HAP-1 (cell line): ENCODE measurements at regions not wholly inside any gene's neighbourhood (a gene's known extent, or its start where the extent isn't known, plus 50 kb on each side); places are given as distances from the start of the nearest gene placed in this dataset.

ENCODE experiments used
- DNase-seq, 2 experiments: peaks; one replicate each; pipeline ENCODE4 v3.0.0-alpha.2; 2016 to 2020; ENCODE audit warnings: low spot score in 2 of 2
- H3K27me3 ChIP-seq: fragments of 250-450 bp; sonication (Bioruptor Pico); 2 replicates; pipeline ENCODE4 v1.5.1; 2020; ENCODE audit warnings: low read depth, mild to moderate bottlenecking, moderate library complexity
- H3K36me3 ChIP-seq: fragments of 250-450 bp; sonication (Bioruptor Pico); replicated peaks from 2 replicates; pipeline ENCODE4 v1.5.1; 2020; ENCODE audit warnings: mild to moderate bottlenecking
- H3K4me1 ChIP-seq: fragments of 250-450 bp; sonication (Bioruptor Pico); 2 replicates; pipeline ENCODE4 v1.5.1; 2020; ENCODE audit warnings: mild to moderate bottlenecking
- H3K4me3 ChIP-seq: fragments of 250-450 bp; sonication (Bioruptor Pico); 2 replicates; pipeline ENCODE4 v1.5.1; 2020; ENCODE audit warnings: mild to moderate bottlenecking, moderate library complexity
- H3K9me3 ChIP-seq: fragments of 250-450 bp; sonication (Bioruptor Pico); 2 replicates; pipeline ENCODE4 v1.5.1; 2020; ENCODE audit warnings: mild to moderate bottlenecking, moderate library complexity
- in situ Hi-C: fragments of 300-500 bp; cut with MboI; formaldehyde crosslinking; loops from 3 replicates; pipeline ENCODE4 v1.14.3; 2020; ENCODE audit warnings: low sequenced_read_pairs, inconsistent platforms, mixed read lengths

GRCh38 chr10:131683941-131684340, 216.9 kb upstream of the PPP2R2D start:
- Histone ChIP-seq H3K27me3 (no peaks in the 10 kb centered on the region), H3K36me3 (no peaks in the 10 kb centered on the region), H3K4me1 (no peaks in the 10 kb centered on the region), H3K9me3 (no peaks in the 10 kb centered on the region), H3K4me3 (no peak overlapping the region)
- DNase-seq: no peak
- in situ Hi-C loops: no loop called here

DNA sequence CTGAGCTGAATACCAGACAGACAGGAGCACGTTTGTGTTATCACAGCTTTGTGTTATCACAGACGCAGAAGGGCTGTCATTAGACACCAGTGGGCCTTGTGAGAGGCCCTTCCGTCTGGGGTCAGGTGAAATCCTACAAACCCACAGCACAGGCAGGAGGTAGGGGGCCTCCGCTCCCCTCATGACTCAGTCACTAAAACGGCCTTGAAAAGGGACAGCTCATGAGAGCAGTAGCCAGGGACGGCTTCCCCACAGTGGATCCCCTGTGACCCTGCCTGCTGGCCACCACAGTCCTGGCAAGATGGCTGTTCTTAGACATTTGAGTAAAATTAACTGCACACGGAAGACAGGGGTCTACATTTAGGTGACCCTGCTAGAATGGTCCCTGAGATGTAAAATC, 215.8 kb upstream of the PPP2R2D start:
- Histone ChIP-seq H3K4me3 (no peak overlapping the region), H3K4me1 (no peaks in the 10 kb centered on the region), H3K27me3 (no peaks in the 10 kb centered on the region), H3K9me3 (no peaks in the 10 kb centered on the region), H3K36me3 (no peaks in the 10 kb centered on the region)
- in situ Hi-C loops: no loop called here
- DNase-seq: no peak

GRCh38 chr10:131685576-131685975, 215.2 kb upstream of the PPP2R2D start:
- no peaks in the 10 kb centered on the region for H3K36me3 ChIP-seq
- no peaks in the 10 kb centered on the region for H3K4me1 ChIP-seq
- H3K4me3 ChIP-seq: no peak overlapping the region
- in situ Hi-C loops: no loop called here
- no peaks in the 10 kb centered on the region for H3K27me3 ChIP-seq
- DNase-seq: no peak
- H3K9me3 ChIP-seq: no peaks in the 10 kb centered on the region

GRCh38 chr10:131686781-131687420, 213.9 kb upstream of the PPP2R2D start:
- H3K9me3 ChIP-seq: no peaks in the 10 kb centered on the region
- in situ Hi-C loops: no loop called here
- no peaks in the 10 kb centered on the region for H3K36me3 ChIP-seq
- no peak overlapping the region for H3K4me3 ChIP-seq
- H3K4me1 ChIP-seq: no peaks in the 10 kb centered on the region
- no peak for DNase-seq
- H3K27me3 ChIP-seq: no peaks in the 10 kb centered on the region

- H3K9me3 ChIP-seq: no peaks in the 10 kb centered on the region
- no peak for DNase-seq
- no peak overlapping the region for H3K4me3 ChIP-seq
- in situ Hi-C loops: no loop called here
- no peaks in the 10 kb centered on the region for H3K27me3 ChIP-seq
- no peaks in the 10 kb centered on the region for H3K4me1 ChIP-seq
- H3K36me3 ChIP-seq: no peaks in the 10 kb centered on the region
Measured at GRCh38 chr10:131688304-131688703, 212.5 kb upstream of the PPP2R2D start.

DNA sequence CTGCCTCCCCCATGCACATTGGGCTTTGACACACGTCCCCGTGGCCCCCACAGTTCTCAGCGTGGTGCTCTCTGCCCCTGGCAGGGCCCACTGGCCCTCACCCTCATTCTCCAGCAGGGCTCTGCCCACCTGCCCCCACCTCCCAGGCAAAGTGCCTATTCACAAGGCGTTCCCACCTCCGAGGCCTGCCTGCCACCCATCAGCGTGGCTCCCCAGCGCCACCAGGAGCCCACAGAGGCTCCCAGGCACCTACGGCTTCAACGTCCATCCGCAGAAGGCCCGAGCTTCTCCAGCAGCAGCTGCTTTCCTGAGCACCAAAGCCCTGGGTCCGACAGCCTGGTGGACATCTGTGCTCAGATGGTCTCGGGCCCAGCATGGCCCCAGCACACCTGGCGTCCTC, 211.8 kb upstream of the PPP2R2D start:
- Histone ChIP-seq H3K9me3 (no peaks in the 10 kb centered on the region), H3K4me1 (no peaks in the 10 kb centered on the region), H3K27me3 (no peaks in the 10 kb centered on the region), H3K36me3 (no peaks in the 10 kb centered on the region), H3K4me3 (no peak overlapping the region)
- DNase-seq: no peak
- in situ Hi-C loops: no loop called here

- Histone ChIP-seq H3K4me3 (no peak overlapping the region), H3K27me3 (no peaks in the 10 kb centered on the region), H3K36me3 (no peaks in the 10 kb centered on the region), H3K9me3 (no peaks in the 10 kb centered on the region), H3K4me1 (no peaks in the 10 kb centered on the region)
- DNase-seq: no peak
- in situ Hi-C loops: no loop called here
Measured at GRCh38 chr10:131689486-131689885, 211.3 kb upstream of the PPP2R2D start.

DNA sequence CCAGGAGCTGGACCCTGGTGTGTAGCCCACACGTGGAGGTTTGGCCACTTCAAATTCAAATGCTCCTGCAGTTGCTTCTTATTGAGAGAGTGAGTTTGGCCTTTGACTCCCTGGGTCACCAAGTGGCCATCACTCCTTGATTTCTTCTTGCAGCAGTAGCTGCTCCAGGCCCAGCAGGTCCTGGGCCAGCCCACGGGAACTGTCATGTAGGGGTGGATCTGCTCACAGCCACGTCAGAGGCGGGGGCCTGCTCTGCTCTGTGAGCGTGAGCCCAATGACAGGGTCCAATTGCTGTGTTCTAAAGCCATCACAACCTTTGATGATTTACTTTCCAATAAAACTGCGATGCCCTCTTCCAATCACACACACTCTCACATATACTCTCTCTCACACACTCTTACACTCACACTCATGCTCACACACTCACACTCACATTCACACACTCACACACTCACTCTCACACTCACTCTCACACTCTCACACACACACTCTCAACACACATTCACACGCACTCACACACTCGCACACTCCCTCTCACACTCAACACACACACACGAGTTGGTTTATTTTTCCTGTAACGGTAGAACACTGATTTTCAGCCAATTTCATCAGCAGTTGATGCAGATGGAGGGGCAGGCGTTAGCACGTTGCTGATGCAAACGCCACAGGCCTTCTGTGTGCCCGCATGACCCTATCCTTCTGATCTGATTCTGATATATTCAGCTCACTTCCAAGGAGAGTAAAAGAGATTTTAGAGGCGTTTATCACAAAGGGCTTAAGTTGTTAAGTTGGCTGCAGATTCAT, 210.7 kb upstream of the PPP2R2D start:
- H3K4me1 ChIP-seq: no peaks in the 10 kb centered on the region
- in situ Hi-C loops: no loop called here
- no peaks in the 10 kb centered on the region for H3K36me3 ChIP-seq
- no peaks in the 10 kb centered on the region for H3K27me3 ChIP-seq
- DNase-seq: no peak
- H3K4me3 ChIP-seq: no peak overlapping the region
- no peaks in the 10 kb centered on the region for H3K9me3 ChIP-seq

DNA sequence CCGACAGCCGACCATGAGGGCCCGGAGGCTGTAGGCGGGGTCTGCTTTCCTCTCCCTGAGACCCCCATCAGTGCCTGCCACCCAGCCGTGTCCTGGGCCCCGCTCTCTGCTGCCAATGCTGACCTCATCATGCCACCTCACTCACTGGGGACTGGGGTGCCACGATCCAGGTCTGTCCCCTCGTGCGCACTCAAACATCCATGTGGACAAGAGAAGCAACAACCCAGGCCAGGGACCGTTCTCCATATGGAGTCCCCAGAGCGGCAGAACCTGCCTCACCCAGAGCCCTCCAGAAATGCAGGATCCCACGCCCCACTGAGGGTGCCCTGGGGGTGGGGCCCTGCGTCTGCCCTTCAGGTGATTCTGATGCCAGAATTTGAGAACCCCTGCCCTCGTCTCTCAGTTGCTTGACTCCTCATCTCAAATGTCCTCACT, 210.0 kb upstream of the PPP2R2D start:
- H3K4me1 ChIP-seq: no peaks in the 10 kb centered on the region
- H3K9me3 ChIP-seq: no peaks in the 10 kb centered on the region
- H3K36me3 ChIP-seq: no peaks in the 10 kb centered on the region
- no peak for DNase-seq
- in situ Hi-C loops: no loop called here
- no peak overlapping the region for H3K4me3 ChIP-seq
- no peaks in the 10 kb centered on the region for H3K27me3 ChIP-seq

GRCh38 chr10:131691481-131692090, 209.2 kb upstream of the PPP2R2D start:
- H3K9me3 ChIP-seq: no peaks in the 10 kb centered on the region
- no peaks in the 10 kb centered on the region for H3K27me3 ChIP-seq
- in situ Hi-C loops: no loop called here
- no peak overlapping the region for H3K4me3 ChIP-seq
- no peaks in the 10 kb centered on the region for H3K36me3 ChIP-seq
- H3K4me1 ChIP-seq: no peaks in the 10 kb centered on the region
- no peak for DNase-seq

- H3K36me3 ChIP-seq: no peaks in the 10 kb centered on the region
- in situ Hi-C loops: no loop called here
- no peak for DNase-seq
- H3K4me3 ChIP-seq: no peak overlapping the region
- no peaks in the 10 kb centered on the region for H3K9me3 ChIP-seq
- no peaks in the 10 kb centered on the region for H3K4me1 ChIP-seq
- no peaks in the 10 kb centered on the region for H3K27me3 ChIP-seq
Measured at GRCh38 chr10:131692176-131692575, 208.6 kb upstream of the PPP2R2D start.

- Histone ChIP-seq H3K27me3 (no peaks in the 10 kb centered on the region), H3K36me3 (no peaks in the 10 kb centered on the region), H3K4me1 (no peaks in the 10 kb centered on the region), H3K4me3 (no peak overlapping the region), H3K9me3 (no peaks in the 10 kb centered on the region)
- in situ Hi-C loops: no loop called here
- DNase-seq: no peak
Measured at GRCh38 chr10:131692686-131693334, 208.0 kb upstream of the PPP2R2D start.

- Histone ChIP-seq H3K36me3 (no peaks in the 10 kb centered on the region), H3K27me3 (no peaks in the 10 kb centered on the region), H3K4me1 (no peaks in the 10 kb centered on the region), H3K9me3 (no peaks in the 10 kb centered on the region), H3K4me3 (no peak overlapping the region)
- no peak for DNase-seq
- in situ Hi-C loops: no loop called here
Measured at GRCh38 chr10:131693766-131694165, 207.0 kb upstream of the PPP2R2D start.
